ENCODE measurements at regions not wholly inside any gene's neighbourhood (a gene's known extent, or its start where the extent isn't known, plus 50 kb on each side); places are given as distances from the start of the nearest gene placed in this dataset.

- TF ChIP-seq CTCF (optimal IDR thresholded peaks at IDR 0.05 in 1 of 3, IDR thresholded peaks at IDR 0.05 in 1 of 3, conservative IDR thresholded peaks at IDR 0.05 in 1 of 3; ENCODE audit: extremely low read depth in 1 of 3, insufficient read depth in 2 of 3, low read length in 3 of 3) (no peak), EZH2 (IDR thresholded peaks at IDR 0.05; ENCODE audit: low read length) (no peak)
These were observed 345.7 kb upstream of the KLF6 start for GRCh38 chr10:4130685-4131084.

Measured in keratinocyte (primary cell).